Stimulated activated CD4-positive, alpha-beta T cell treated with anti-CD3 and anti-CD28 coated beads, Interleukin-12 subunit alpha, Interleukin-12 subunit beta, amount 100 ng/mL, for 24 hours (primary cell): ENCODE measurements at regions not wholly inside any gene's neighbourhood (a gene's known extent, or its start where the extent isn't known, plus 50 kb on each side); places are given as distances from the start of the nearest gene placed in this dataset.

Experiments used
- DNase-seq, 2 experiments: peaks; one replicate each; pipeline ENCODE4 v3.0.0-alpha.2; 2020; ENCODE audit warnings: low read depth in 2 of 2

- DNase-seq: no peak
These were observed 127.6 kb downstream of the QPCT start for GRCh38 chr2:37471994-37472393.

- DNase-seq: no peak
These were observed 128.5 kb downstream of the QPCT start for GRCh38 chr2:37472959-37473358.

- DNase-seq: no peak
These were observed 132.0 kb downstream of the QPCT start for GRCh38 chr2:37476411-37476810.

- no peak for DNase-seq
These were observed 133.5 kb downstream of the QPCT start for GRCh38 chr2:37477921-37478320.

GRCh38 chr2:37481244-37481643 lies 136.8 kb downstream of the QPCT start:
- DNase-seq: no peak

- no peak for DNase-seq
These were observed 144.6 kb downstream of the QPCT start for GRCh38 chr2:37489041-37489456.

- no peak for DNase-seq
These were observed 145.1 kb downstream of the QPCT start for GRCh38 chr2:37489536-37489935.

GRCh38 chr2:37493425-37493824 lies 149.0 kb downstream of the QPCT start:
- no peak for DNase-seq

- DNase-seq: no peak
These were observed 154.7 kb downstream of the QPCT start for GRCh38 chr2:37499113-37499512.

- no peak for DNase-seq
These were observed 155.6 kb downstream of the QPCT start for GRCh38 chr2:37500031-37500430.

- no peak for DNase-seq
These were observed 156.7 kb downstream of the QPCT start for GRCh38 chr2:37501113-37501512.

GRCh38 chr2:37506407-37507050 lies 162.1 kb downstream of the QPCT start:
- no peak for DNase-seq

- DNase-seq: no peak
These were observed 162.6 kb downstream of the QPCT start for GRCh38 chr2:37507051-37507410.

- no peak for DNase-seq
These were observed 163.3 kb downstream of the QPCT start for GRCh38 chr2:37507703-37508102.

- DNase-seq: no peak
These were observed 158.5 kb downstream of the CDC42EP3 start for GRCh38 chr2:37512971-37513370.

GRCh38 chr2:37523814-37524362 lies 147.6 kb downstream of the CDC42EP3 start:
- no peak for DNase-seq

GRCh38 chr2:37526323-37526722 lies 145.1 kb downstream of the CDC42EP3 start:
- no peak for DNase-seq

GRCh38 chr2:37526856-37527255 lies 144.6 kb downstream of the CDC42EP3 start:
- no peak for DNase-seq

- no peak for DNase-seq
These were observed 144.1 kb downstream of the CDC42EP3 start for GRCh38 chr2:37527361-37527760.

- DNase-seq: no peak
These were observed 141.5 kb downstream of the CDC42EP3 start for GRCh38 chr2:37529830-37530415.

GRCh38 chr2:37532503-37532902 lies 138.9 kb downstream of the CDC42EP3 start:
- DNase-seq: no peak

- no peak for DNase-seq
These were observed 134.1 kb downstream of the CDC42EP3 start for GRCh38 chr2:37537316-37537715.

GRCh38 chr2:37541516-37541915 lies 129.9 kb downstream of the CDC42EP3 start:
- DNase-seq: no peak
